ENCODE measurements at regions not wholly inside any gene's neighbourhood (a gene's known extent, or its start where the extent isn't known, plus 50 kb on each side); places are given as distances from the start of the nearest gene placed in this dataset.

GRCh38 chr1:222307621-222308020 lies 240.3 kb downstream of the HHIPL2 start:
- ChIA-PET CTCF (no interaction called here), POLR2A (no interaction called here)
- TF ChIP-seq ARNT (IDR thresholded peaks at IDR 0.05), result no peak
- no peak for TF ChIP-seq ZNF384 (IDR thresholded peaks at IDR 0.05)
- no peak for TF ChIP-seq ELF4 (IDR thresholded peaks at IDR 0.05)
- no peak for TF ChIP-seq FOXA1 (IDR thresholded peaks at IDR 0.05)
- TF ChIP-seq SP1 (IDR thresholded peaks at IDR 0.05), result no peak
- no peak for TF ChIP-seq L3MBTL2 (conservative IDR thresholded peaks at IDR 0.05)
- TF ChIP-seq NFRKB (IDR thresholded peaks at IDR 0.05), result no peak
- no peak for TF ChIP-seq BHLHE40 (IDR thresholded peaks at IDR 0.05; ENCODE audit: borderline replicate concordance)
- no peak for TF ChIP-seq FOXK2 (IDR thresholded peaks at IDR 0.05)
- TF ChIP-seq HDGF (IDR thresholded peaks at IDR 0.05; ENCODE audit: borderline replicate concordance), result no peak
- no peak for TF ChIP-seq PKNOX1 (IDR thresholded peaks at IDR 0.05)
- no peak for TF ChIP-seq SUZ12 (IDR thresholded peaks at IDR 0.05)
- no peak for TF ChIP-seq TARDBP (IDR thresholded peaks at IDR 0.05)
- no peak for TF ChIP-seq FOXM1 (IDR thresholded peaks at IDR 0.05; ENCODE audit: borderline replicate concordance)
- no peak for TF ChIP-seq LEF1 (IDR thresholded peaks at IDR 0.05; ENCODE audit: borderline replicate concordance)
- TF ChIP-seq CTBP1 (IDR thresholded peaks at IDR 0.05; ENCODE audit: borderline replicate concordance), result no peak
- no peak for DNase-seq (ENCODE audit: extremely low spot score)

GRCh38 chr1:222306512-222306911 lies 241.4 kb downstream of the HHIPL2 start:
- DNase-seq (ENCODE audit: extremely low spot score), result no peak
- POLR2A ChIA-PET, result no interaction called here
- TF ChIP-seq FOXM1 (IDR thresholded peaks at IDR 0.05; ENCODE audit: borderline replicate concordance) (no peak), ZNF384 (IDR thresholded peaks at IDR 0.05) (no peak), HDGF (IDR thresholded peaks at IDR 0.05; ENCODE audit: borderline replicate concordance) (no peak), FOXA1 (IDR thresholded peaks at IDR 0.05) (no peak), SUZ12 (IDR thresholded peaks at IDR 0.05) (no peak)
- CTCF ChIA-PET, result no interaction called here

GRCh38 chr1:222306011-222306410 lies 241.9 kb downstream of the HHIPL2 start:
- DNase-seq (ENCODE audit: extremely low spot score), result no peak
- CTCF ChIA-PET, result no interaction called here
- no peak for TF ChIP-seq LEF1 (IDR thresholded peaks at IDR 0.05; ENCODE audit: borderline replicate concordance)
- POLR2A ChIA-PET, result no interaction called here

GRCh38 chr1:222301652-222302051 lies 246.3 kb downstream of the HHIPL2 start:
- no peak for DNase-seq (ENCODE audit: extremely low spot score)
- ChIA-PET POLR2A (no interaction called here), CTCF (no interaction called here)
- TF ChIP-seq SP1 (IDR thresholded peaks at IDR 0.05) (no peak), ZNF384 (IDR thresholded peaks at IDR 0.05) (no peak), FOXM1 (IDR thresholded peaks at IDR 0.05; ENCODE audit: borderline replicate concordance) (no peak), BHLHE40 (IDR thresholded peaks at IDR 0.05; ENCODE audit: borderline replicate concordance) (no peak), PKNOX1 (IDR thresholded peaks at IDR 0.05) (no peak), FOXA1 (IDR thresholded peaks at IDR 0.05) (no peak), TARDBP (IDR thresholded peaks at IDR 0.05) (no peak), ELF4 (IDR thresholded peaks at IDR 0.05) (no peak), L3MBTL2 (conservative IDR thresholded peaks at IDR 0.05) (no peak), ARNT (IDR thresholded peaks at IDR 0.05) (no peak), HDGF (IDR thresholded peaks at IDR 0.05; ENCODE audit: borderline replicate concordance) (no peak), NFRKB (IDR thresholded peaks at IDR 0.05) (no peak), SUZ12 (IDR thresholded peaks at IDR 0.05) (no peak), CTBP1 (IDR thresholded peaks at IDR 0.05; ENCODE audit: borderline replicate concordance) (no peak), FOXK2 (IDR thresholded peaks at IDR 0.05) (no peak), LEF1 (IDR thresholded peaks at IDR 0.05; ENCODE audit: borderline replicate concordance) (no peak)

GRCh38 chr1:222299524-222299923 lies 248.4 kb downstream of the HHIPL2 start:
- no peak for DNase-seq (ENCODE audit: extremely low spot score)
- TF ChIP-seq ELF4 (IDR thresholded peaks at IDR 0.05), result no peak
- no peak for TF ChIP-seq ZNF384 (IDR thresholded peaks at IDR 0.05)
- no peak for TF ChIP-seq NFRKB (IDR thresholded peaks at IDR 0.05)
- no peak for TF ChIP-seq HDGF (IDR thresholded peaks at IDR 0.05; ENCODE audit: borderline replicate concordance)
- TF ChIP-seq TARDBP (IDR thresholded peaks at IDR 0.05), result no peak
- no peak for TF ChIP-seq BHLHE40 (IDR thresholded peaks at IDR 0.05; ENCODE audit: borderline replicate concordance)
- TF ChIP-seq ARNT (IDR thresholded peaks at IDR 0.05), result no peak
- no peak for TF ChIP-seq FOXA1 (IDR thresholded peaks at IDR 0.05)
- ChIA-PET POLR2A (no interaction called here), CTCF (no interaction called here)

- DNase-seq (ENCODE audit: extremely low spot score), result no peak
- ChIA-PET CTCF (no interaction called here), POLR2A (no interaction called here)
- TF ChIP-seq L3MBTL2 (conservative IDR thresholded peaks at IDR 0.05) (no peak), NFRKB (IDR thresholded peaks at IDR 0.05) (no peak)
Measured at GRCh38 chr1:222290866-222291265, 257.0 kb downstream of the HHIPL2 start.

GRCh38 chr1:222288053-222288452 lies 259.9 kb downstream of the HHIPL2 start:
- CTCF ChIA-PET, result no interaction called here
- TF ChIP-seq FOXK2 (IDR thresholded peaks at IDR 0.05) (no peak), ARNT (IDR thresholded peaks at IDR 0.05) (no peak), L3MBTL2 (conservative IDR thresholded peaks at IDR 0.05) (no peak), FOXA1 (IDR thresholded peaks at IDR 0.05) (no peak), CTBP1 (IDR thresholded peaks at IDR 0.05; ENCODE audit: borderline replicate concordance) (no peak), HDGF (IDR thresholded peaks at IDR 0.05; ENCODE audit: borderline replicate concordance) (no peak), LEF1 (IDR thresholded peaks at IDR 0.05; ENCODE audit: borderline replicate concordance) (no peak), SP1 (IDR thresholded peaks at IDR 0.05) (no peak), ZNF384 (IDR thresholded peaks at IDR 0.05) (no peak), PKNOX1 (IDR thresholded peaks at IDR 0.05) (no peak), NFRKB (IDR thresholded peaks at IDR 0.05) (no peak), TARDBP (IDR thresholded peaks at IDR 0.05) (no peak), FOXM1 (IDR thresholded peaks at IDR 0.05; ENCODE audit: borderline replicate concordance) (no peak), ELF4 (IDR thresholded peaks at IDR 0.05) (no peak), BHLHE40 (IDR thresholded peaks at IDR 0.05; ENCODE audit: borderline replicate concordance) (no peak)
- POLR2A ChIA-PET, result no interaction called here
- DNase-seq (ENCODE audit: extremely low spot score), result no peak
